Gastrocnemius medialis (tissue), 4 donors: ENCODE measurements at regions not wholly inside any gene's neighbourhood (a gene's known extent, or its start where the extent isn't known, plus 50 kb on each side); places are given as distances from the start of the nearest gene placed in this dataset.

Source experiments
- CTCF ChIP-seq, 5 experiments: fragments of 450-650 bp in 3 of 5; fragments of 200-600 bp in 2 of 5; sonication (generic) in 2 of 5; IDR thresholded peaks in 4 of 5; conservative IDR thresholded peaks in 1 of 5; 1 replicate in 4 of 5; 2 replicates in 1 of 5; pipeline ENCODE4 v1.5.1; 2016 to 2019; ENCODE audit warnings: antibody characterized with exemption in 5 of 5, mild to moderate bottlenecking in 3 of 5, moderate library complexity in 3 of 5
- POLR2A ChIP-seq, 2 donors: fragments of 450-650 bp; IDR thresholded peaks; one replicate each; pipeline ENCODE4 v1.6.1; 2017; ENCODE audit warnings: antibody characterized with exemption in 2 of 2, mild to moderate bottlenecking in 2 of 2, moderate library complexity in 2 of 2

- no peak for TF ChIP-seq CTCF (IDR thresholded peaks at IDR 0.05 in 4 of 5, conservative IDR thresholded peaks at IDR 0.05 in 1 of 5)
- TF ChIP-seq POLR2A (IDR thresholded peaks at IDR 0.05) = no peak
These were observed 620.2 kb downstream of the ACTL7B start for GRCh38 chr9:108235609-108236008.
